GM10266 (cell line): ENCODE measurements at regions not wholly inside any gene's neighbourhood (a gene's known extent, or its start where the extent isn't known, plus 50 kb on each side); places are given as distances from the start of the nearest gene placed in this dataset.
A peak's percentile ranks its signal among the peaks of the same experiment; 100 is the strongest.

Experiments
- DNase-seq: peaks from one replicate; pipeline ENCODE4 v3.0.0; 2012; ENCODE audit errors: extremely low spot score
- TF ChIP-seq, protein P1 (sequence below): IDR thresholded peaks from 2 replicates; pipeline ENCODE4 v1.5.1; 2012; ENCODE audit warnings: mild to moderate bottlenecking, low read depth; ENCODE audit not compliant: control insufficient read depth, insufficient read depth; ENCODE audit errors: missing control alignments

DNA sequence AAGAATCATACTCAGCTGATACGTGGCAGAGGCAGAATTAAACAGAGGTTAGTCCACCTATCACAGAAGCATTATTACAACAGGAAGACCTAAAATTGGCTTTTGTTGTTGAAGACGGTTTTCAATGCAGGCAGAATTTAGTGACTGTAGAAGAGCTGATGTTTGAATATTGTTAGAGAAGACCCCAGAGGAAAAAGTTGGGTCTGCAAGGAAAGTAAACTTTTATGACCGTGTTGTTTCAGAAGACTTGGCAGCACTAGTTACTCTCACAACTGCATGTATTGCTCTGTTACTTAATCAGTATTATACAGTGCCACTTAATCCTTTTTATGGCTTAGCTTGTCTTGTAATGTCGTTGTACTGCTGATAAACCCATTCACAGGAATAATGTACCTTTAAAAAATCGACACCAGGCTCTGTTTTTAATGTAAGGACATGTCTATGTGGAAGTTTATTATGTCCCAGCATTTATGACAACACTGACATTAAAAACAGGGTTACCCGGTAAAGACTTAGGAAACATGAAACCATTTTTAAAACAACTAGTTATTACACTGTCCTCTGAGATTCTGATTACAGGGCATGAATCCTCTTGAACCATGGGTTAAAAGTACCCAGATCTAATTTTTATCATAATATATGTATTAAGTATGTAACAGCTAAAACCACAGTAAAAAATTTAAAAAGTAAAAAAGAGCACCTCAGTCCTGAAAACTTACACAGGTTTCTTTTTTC, 235.4 kb downstream of the TTLL7 start:
- TF ChIP-seq, protein P1, sequence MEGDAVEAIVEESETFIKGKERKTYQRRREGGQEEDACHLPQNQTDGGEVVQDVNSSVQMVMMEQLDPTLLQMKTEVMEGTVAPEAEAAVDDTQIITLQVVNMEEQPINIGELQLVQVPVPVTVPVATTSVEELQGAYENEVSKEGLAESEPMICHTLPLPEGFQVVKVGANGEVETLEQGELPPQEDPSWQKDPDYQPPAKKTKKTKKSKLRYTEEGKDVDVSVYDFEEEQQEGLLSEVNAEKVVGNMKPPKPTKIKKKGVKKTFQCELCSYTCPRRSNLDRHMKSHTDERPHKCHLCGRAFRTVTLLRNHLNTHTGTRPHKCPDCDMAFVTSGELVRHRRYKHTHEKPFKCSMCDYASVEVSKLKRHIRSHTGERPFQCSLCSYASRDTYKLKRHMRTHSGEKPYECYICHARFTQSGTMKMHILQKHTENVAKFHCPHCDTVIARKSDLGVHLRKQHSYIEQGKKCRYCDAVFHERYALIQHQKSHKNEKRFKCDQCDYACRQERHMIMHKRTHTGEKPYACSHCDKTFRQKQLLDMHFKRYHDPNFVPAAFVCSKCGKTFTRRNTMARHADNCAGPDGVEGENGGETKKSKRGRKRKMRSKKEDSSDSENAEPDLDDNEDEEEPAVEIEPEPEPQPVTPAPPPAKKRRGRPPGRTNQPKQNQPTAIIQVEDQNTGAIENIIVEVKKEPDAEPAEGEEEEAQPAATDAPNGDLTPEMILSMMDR, result no peak
- DNase-seq, result no peak

DNA sequence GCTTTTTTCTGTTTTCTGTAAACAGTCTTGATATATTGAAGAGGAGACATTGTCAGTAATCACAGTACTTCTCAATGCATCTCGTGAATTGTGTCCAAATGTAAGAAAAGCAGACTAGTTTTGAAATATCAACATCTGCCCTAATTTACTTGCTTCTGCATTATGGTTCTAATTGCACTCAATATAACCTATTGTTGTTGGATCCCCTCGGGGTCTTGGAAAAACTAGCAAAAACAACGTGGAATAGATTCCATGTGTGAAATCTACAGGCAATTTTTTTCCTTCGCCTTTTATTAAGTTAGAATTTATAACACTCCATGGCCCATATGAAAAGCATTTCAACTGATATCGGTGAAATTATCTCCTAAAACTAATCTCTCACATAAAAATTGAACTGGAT, 236.5 kb downstream of the TTLL7 start:
- TF ChIP-seq, protein P1, result no peak
- DNase-seq, result no peak

DNA sequence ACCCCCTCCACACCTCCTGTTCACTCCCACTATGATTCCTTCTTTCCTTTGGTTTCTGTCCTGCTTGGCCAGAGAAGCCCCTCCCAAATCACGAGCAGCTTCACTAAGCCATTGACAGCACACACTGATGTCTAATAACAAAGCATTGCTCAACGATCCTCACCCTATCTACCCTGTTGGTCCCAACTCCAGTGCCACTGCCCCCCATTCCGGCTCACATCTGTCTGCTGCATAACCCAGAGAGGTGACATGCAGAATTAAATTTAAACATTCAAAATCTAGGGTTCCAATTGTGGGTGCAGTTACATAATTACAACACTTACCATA, 236.9 kb downstream of the TTLL7 start:
- TF ChIP-seq, protein P1, result no peak
- no peak for DNase-seq

DNA sequence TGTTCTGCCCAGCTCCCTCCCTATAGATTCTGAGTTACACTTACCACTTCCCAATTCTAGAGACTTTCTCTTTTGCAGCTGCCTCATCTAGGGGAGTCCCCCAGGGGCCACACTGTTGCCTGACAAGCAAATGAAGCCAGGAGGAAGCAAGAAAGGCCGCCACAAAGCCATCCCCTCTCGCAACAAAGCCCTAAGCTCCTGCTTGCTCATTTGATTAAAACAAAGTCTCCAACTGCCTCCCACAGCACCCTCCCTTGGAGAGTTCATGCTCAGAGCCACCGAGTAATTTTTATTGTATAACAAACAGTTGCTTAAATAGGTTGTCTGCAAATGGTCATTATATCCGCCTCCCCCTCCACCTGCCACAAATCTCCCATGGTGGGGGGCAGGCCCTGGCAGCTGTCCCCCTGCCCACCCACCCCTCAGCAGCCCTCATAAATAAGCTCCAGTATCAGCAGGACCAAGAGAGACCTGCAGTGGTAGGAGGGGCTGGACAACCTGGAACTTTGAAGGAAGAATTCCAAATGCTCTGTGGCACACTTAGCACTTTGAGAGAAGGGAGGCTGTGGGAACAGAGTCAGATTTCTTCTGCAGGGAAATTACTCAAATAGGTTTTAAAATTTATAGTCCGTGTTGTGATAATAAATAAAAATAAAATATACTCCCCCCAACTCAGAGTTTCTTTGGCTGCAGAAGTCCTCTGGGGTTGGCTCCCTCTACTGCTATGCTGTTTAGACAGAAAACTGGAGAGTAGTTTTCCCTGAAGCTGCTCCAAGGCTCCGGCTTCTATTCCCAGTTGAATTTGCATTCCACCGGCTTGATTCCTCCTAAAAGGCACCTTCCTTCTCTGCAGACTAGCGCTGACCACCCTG, 237.5 kb downstream of the TTLL7 start:
- DNase-seq, result peak; percentile 63
- TF ChIP-seq, protein P1, result no peak

DNA sequence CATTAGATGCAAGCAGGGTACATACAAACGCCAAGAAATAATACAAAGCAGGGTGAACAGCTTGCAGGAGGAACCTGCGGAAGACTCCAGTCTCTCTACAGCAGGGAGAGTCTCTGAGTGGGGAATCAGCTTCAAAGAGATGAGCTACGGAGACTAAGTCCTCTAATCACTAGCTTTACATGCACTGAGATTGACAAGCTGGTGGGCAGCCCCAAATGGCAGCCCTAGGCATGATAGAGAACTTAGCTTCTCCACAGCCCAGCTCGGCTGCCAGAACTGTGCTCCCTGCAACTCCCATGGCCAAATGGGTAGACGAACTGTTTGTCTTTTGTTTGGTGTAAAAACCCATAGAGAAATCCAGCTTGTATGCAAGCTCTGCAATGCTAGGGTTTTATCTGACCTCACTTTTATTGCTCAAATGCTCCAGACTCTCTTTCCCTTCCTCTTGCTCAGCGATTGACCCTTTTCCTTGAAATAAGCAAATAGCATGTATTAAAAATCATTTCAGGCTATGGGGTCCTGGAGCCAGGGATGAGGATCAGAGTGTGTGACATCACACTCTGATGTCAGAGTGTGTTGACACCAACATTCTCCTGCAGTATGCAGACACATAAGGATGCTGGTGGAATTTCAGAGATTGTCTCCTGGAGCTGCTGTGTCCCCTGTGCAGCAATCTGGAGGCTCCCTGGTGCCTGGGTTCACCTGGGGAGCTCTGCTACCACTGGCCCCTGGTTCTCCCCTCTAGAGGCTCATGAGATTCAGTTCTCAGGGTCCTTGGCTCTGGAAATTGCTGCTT, 238.5 kb downstream of the TTLL7 start:
- TF ChIP-seq, protein P1, result no peak
- DNase-seq, result no peak

DNA sequence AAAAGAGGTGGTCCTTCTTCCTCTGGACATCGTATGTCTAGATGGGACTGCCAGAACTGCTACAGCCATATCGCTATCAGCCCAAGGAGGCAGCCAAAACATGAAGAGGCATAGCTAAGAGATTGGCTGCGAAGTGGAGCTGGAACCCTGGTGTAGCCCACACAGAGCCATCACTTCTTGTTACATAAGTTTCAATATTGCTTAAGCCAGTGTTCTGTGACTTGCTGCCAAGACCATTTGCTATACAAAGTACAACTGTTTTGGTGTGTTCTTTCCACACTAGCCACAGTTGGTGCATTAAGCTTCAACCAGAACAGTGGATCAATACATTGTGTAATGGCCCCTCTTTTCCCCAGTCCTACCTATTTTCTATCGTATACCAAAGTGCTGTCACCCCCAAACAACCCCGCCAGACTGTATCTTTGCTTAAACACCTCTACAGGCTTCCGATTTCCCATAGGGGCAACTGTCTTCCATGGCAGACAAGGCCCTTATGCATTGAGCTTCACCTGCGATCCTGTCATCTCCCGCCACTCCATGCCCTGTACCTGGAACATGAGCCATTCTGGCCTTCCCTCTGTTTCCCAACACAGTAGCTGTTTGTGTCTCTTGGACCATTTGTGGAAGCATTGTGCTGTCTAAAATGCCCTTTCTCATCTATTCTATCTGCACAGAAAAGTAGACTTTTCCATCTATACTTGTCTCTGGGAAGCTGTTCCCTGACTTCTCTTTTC, 241.8 kb downstream of the TTLL7 start:
- TF ChIP-seq, protein P1, result no peak
- DNase-seq, result no peak
